HL-60 (cell line): ENCODE measurements at regions not wholly inside any gene's neighbourhood (a gene's known extent, or its start where the extent isn't known, plus 50 kb on each side); places are given as distances from the start of the nearest gene placed in this dataset.

ENCODE experiments used
- DNase-seq, 2 experiments: peaks; one replicate each; pipeline ENCODE4 v3.0.0-alpha.2; 2010 to 2020; ENCODE audit warnings: low read depth in 1 of 2, low spot score in 1 of 2
- H3K27ac ChIP-seq: fragments of 250-450 bp; sonication (Bioruptor Pico); replicated peaks from 2 replicates; pipeline ENCODE4 v1.5.1; 2020; ENCODE audit warnings: mild to moderate bottlenecking, moderate library complexity
- H3K27me3 ChIP-seq: fragments of 250-450 bp; sonication (Bioruptor Pico); 2 replicates; pipeline ENCODE4 v1.5.1; 2021; ENCODE audit warnings: mild to moderate bottlenecking, moderate library complexity; ENCODE audit not compliant: insufficient read depth, poor library complexity, severe bottlenecking
- H3K4me3 ChIP-seq: replicated peaks from 2 replicates; pipeline ENCODE4 v1.5.1; 2011; ENCODE audit warnings: mild to moderate bottlenecking, control low read depth, low read length; ENCODE audit not compliant: insufficient read depth
- CTCF ChIP-seq: IDR thresholded peaks from one replicate; pipeline ENCODE4 v1.5.1; 2011; ENCODE audit warnings: low read length, control low read depth, inconsistent platforms; ENCODE audit not compliant: insufficient read depth
- GABPA ChIP-seq: IDR thresholded peaks from 2 replicates; pipeline ENCODE4 v1.6.1; 2012; ENCODE audit warnings: low read depth
- POLR2AphosphoS5 ChIP-seq: IDR thresholded peaks from 2 replicates; pipeline ENCODE4 v1.6.1; 2012; ENCODE audit warnings: low read depth
- REST ChIP-seq: IDR thresholded peaks from 2 replicates; pipeline ENCODE4 v1.6.1; 2012; ENCODE audit warnings: low read depth; ENCODE audit not compliant: insufficient replicate concordance
- SPI1 ChIP-seq: IDR thresholded peaks from 2 replicates; pipeline ENCODE4 v1.6.1; 2012; ENCODE audit warnings: low read depth, mild to moderate bottlenecking, borderline replicate concordance

GRCh38 chr11:128105511-128105910, 481.8 kb downstream of the ETS1 start:
- DNase-seq, result no peak
- TF ChIP-seq REST (no peak), CTCF (no peak), SPI1 (no peak), POLR2AphosphoS5 (no peak), GABPA (no peak)
- Histone ChIP-seq H3K27ac (no peak overlapping the region), H3K27me3 (no peaks in the 10 kb centered on the region), H3K4me3 (no peak overlapping the region)

GRCh38 chr11:128103278-128103873, 484.0 kb downstream of the ETS1 start:
- H3K27ac ChIP-seq, result no peak overlapping the region
- no peak for TF ChIP-seq SPI1
- no peak for TF ChIP-seq GABPA
- no peak for TF ChIP-seq POLR2AphosphoS5
- TF ChIP-seq CTCF, result no peak
- TF ChIP-seq REST, result no peak
- H3K4me3 ChIP-seq, result no peak overlapping the region
- DNase-seq, result no peak
- H3K27me3 ChIP-seq, result no peaks in the 10 kb centered on the region

GRCh38 chr11:128098781-128099180, 488.6 kb downstream of the ETS1 start:
- TF ChIP-seq SPI1, result 0 out of 2 replicates have a peak, but pooled peaks have one; percentile 3
- no peak for TF ChIP-seq GABPA
- DNase-seq, result peak; percentile 8 to 28
- Histone ChIP-seq H3K4me3 (no peak overlapping the region), H3K27me3 (no peaks in the 10 kb centered on the region), H3K27ac (no peak overlapping the region)

- DNase-seq, result peak in 1 of 2 experiments; percentile 11
- TF ChIP-seq POLR2AphosphoS5 (no peak), GABPA (no peak), REST (no peak), CTCF (no peak), SPI1 (no peak)
- Histone ChIP-seq H3K27ac (no peak overlapping the region), H3K27me3 (no peaks in the 10 kb centered on the region), H3K4me3 (no peak overlapping the region)
Observed at GRCh38 chr11:128095466-128095981, 491.8 kb downstream of the ETS1 start.
